Suprapubic skin (tissue), 4 donors: ENCODE measurements at regions not wholly inside any gene's neighbourhood (a gene's known extent, or its start where the extent isn't known, plus 50 kb on each side); places are given as distances from the start of the nearest gene placed in this dataset.

Experiments
- CTCF ChIP-seq, 2 donors: fragments of 200-600 bp in 1 of 2; fragments of 450-650 bp in 1 of 2; sonication (generic) in 1 of 2; IDR thresholded peaks; one replicate each; pipeline ENCODE4 v1.5.1; 2016 to 2019; ENCODE audit warnings: antibody characterized with exemption in 2 of 2, mild to moderate bottlenecking in 1 of 2, moderate library complexity in 1 of 2
- EP300 ChIP-seq: sonication (generic); formaldehyde crosslinking; IDR thresholded peaks from one replicate; pipeline ENCODE4 v1.6.1; 2017; ENCODE audit warnings: antibody characterized with exemption
- POLR2A ChIP-seq, 2 donors: fragments of 450-650 bp; IDR thresholded peaks; one replicate each; pipeline ENCODE4 v1.6.1; 2017; ENCODE audit warnings: antibody characterized with exemption in 2 of 2, mild to moderate bottlenecking in 2 of 2, moderate library complexity in 2 of 2
- POLR2AphosphoS5 ChIP-seq, 3 donors: sonication (generic); formaldehyde crosslinking; IDR thresholded peaks; one replicate each; pipeline ENCODE4 v1.6.1; 2017; ENCODE audit warnings: antibody characterized with exemption in 3 of 3

DNA sequence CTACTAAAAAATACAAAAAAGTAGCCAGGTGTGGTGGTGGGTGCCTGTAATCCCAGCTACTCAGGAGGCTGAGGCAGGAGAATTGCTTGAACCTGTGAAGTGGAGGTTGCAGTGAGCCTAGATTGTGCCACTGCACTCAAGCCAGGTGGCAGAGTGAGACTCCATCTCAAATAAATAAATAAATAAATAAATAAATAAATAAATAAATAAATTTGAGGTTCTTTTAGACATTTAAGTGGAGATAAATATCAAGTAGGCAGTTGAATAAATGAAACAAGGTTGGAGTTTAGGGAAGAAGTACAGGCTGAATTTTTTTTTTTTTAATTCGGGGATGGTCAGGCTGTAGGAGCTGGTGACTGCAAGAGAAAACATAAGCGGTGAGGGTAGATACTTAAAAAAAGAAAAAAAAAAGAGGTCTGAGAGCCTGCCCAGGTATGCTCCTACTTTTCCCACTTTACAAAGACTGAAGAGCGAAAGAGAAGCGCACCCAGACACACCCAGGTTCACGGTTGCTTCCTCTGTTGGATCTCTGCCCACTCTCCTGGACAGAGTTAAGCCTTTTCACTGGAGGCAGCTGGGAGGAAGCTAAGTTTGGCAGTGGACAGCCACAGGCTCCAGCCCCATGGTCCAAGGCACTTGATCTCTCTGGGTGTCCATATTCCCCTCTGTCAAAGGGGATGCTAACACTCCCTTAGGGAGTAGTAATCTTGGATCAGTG lies 100.9 kb upstream of the PRDM1 start:
- no peak for TF ChIP-seq POLR2A (IDR thresholded peaks at IDR 0.05)
- TF ChIP-seq CTCF (IDR thresholded peaks at IDR 0.05): no peak
- TF ChIP-seq EP300: no peak
- TF ChIP-seq POLR2AphosphoS5 (IDR thresholded peaks at IDR 0.05): no peak
